ENCODE measurements at regions not wholly inside any gene's neighbourhood (a gene's known extent, or its start where the extent isn't known, plus 50 kb on each side); places are given as distances from the start of the nearest gene placed in this dataset.

DNA sequence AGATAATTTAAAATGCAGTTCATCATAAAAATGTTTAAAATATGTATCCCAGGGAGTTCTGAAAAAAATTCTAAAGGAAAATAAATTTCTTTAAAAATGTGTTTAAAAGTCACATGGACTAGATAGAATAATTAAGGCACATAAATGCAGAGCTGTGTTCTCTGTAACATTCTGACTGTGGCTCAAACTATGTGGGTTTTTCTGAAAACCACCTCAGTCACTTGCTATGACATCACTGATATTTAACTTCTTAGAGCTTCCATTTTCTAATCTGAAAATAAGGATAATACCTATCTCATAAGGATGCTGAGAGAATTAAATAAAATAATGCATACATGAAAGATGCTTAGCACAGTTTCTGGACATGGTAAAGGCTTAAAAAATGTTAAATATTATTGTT, 107.3 kb downstream of the SLC41A2 start:
- CTCF ChIA-PET: no interaction called here
- Mint-ChIP-seq H3K4me3 (ENCODE audit: low read depth, unreplicated experiment) (no peak overlapping the region), H3K36me3 (ENCODE audit: insufficient read depth, unreplicated experiment) (no peaks in the 10 kb centered on the region), H3K9me3 (ENCODE audit: low read depth, unreplicated experiment) (no peaks in the 10 kb centered on the region), H3K27ac (ENCODE audit: unreplicated experiment) (no peak overlapping the region), H3K4me1 (ENCODE audit: low read depth, unreplicated experiment) (peaks cover 10% of the 10 kb centered on the region), H3K27me3 (ENCODE audit: unreplicated experiment) (no peaks in the 10 kb centered on the region)
- TF ChIP-seq, protein P1, sequence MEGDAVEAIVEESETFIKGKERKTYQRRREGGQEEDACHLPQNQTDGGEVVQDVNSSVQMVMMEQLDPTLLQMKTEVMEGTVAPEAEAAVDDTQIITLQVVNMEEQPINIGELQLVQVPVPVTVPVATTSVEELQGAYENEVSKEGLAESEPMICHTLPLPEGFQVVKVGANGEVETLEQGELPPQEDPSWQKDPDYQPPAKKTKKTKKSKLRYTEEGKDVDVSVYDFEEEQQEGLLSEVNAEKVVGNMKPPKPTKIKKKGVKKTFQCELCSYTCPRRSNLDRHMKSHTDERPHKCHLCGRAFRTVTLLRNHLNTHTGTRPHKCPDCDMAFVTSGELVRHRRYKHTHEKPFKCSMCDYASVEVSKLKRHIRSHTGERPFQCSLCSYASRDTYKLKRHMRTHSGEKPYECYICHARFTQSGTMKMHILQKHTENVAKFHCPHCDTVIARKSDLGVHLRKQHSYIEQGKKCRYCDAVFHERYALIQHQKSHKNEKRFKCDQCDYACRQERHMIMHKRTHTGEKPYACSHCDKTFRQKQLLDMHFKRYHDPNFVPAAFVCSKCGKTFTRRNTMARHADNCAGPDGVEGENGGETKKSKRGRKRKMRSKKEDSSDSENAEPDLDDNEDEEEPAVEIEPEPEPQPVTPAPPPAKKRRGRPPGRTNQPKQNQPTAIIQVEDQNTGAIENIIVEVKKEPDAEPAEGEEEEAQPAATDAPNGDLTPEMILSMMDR (IDR thresholded peaks at IDR 0.05; ENCODE audit: unreplicated experiment): no peak
- BruUV-seq (replicated peaks): no TSS peak
- intact Hi-C loops (cut with micrococcal nuclease; ENCODE audit: unreplicated experiment): no loop called here
- DNase-seq: no peak

DNA sequence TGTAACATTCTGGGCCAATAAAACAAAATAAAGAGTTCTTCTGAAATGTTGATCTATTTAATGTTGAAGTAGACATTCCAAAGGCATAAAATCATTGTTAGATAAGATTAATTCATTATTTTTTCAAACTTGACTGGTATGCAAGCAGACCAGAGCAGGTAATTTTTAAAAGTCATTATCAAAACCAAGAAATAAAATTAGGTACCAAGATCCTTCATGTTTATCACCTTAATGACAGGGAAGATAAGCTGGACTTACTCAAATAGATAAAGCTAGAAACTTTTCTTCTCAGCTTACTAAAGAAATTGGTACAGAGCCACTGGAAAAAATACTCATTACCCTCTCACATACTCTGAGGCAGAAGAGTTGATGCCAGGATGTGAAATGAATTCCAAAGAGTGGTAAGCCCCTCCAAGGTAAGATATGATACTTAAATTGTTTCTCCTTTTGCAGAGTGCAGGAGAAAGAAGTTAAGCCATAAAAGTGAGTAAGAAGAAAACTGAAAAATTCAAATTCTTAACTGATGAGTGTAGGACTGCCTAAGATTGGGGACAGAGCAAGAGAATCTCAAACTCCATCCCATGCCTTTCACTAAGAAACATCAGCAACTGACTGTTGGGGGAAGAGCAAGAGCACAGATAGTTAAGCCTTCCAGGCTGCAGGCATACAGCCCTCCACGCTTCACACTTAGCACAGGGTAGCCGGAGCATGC, 111.9 kb downstream of the SLC41A2 start:
- Mint-ChIP-seq H3K27ac (ENCODE audit: unreplicated experiment) (no peak overlapping the region), H3K9me3 (ENCODE audit: low read depth, unreplicated experiment) (no peaks in the 10 kb centered on the region)
- CTCF ChIA-PET: interaction anchor here (0.6 kb wide), 1 partner anchor 414 kb away, joined by 3 read pairs; no protein-coding TSS in a partner anchor

DNA sequence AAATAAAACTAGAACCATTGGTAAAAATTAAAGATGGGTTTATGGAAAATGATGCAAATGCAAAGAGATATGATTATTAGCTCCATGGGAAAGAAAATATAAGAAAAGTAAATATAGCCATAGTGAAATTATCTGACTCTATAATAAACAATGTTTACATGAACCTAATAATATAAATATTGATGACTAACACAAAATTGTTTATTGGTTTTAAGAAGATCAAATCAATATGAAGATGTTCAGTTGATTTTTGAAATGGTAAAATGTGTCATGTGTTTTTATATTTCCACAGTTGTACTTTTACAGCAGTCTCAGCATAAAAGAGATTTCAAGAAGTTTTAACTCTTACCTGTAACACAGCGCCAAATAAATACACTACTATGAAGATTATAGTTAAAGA, 114.0 kb downstream of the SLC41A2 start:
- H3K36me3 Mint-ChIP-seq (ENCODE audit: insufficient read depth, unreplicated experiment): no peaks in the 10 kb centered on the region
- intact Hi-C loops (cut with micrococcal nuclease; ENCODE audit: unreplicated experiment): no loop called here
- H3K27me3 Mint-ChIP-seq (ENCODE audit: unreplicated experiment): no peaks in the 10 kb centered on the region
- peaks cover 14% of the 10 kb centered on the region for H3K4me1 Mint-ChIP-seq (ENCODE audit: low read depth, unreplicated experiment)
- H3K4me3 Mint-ChIP-seq (ENCODE audit: low read depth, unreplicated experiment): no peak overlapping the region
- BruUV-seq (replicated peaks): no TSS peak
- H3K27ac Mint-ChIP-seq (ENCODE audit: unreplicated experiment): no peak overlapping the region
- no peak for DNase-seq
- TF ChIP-seq, protein P1 (IDR thresholded peaks at IDR 0.05; ENCODE audit: unreplicated experiment): no peak
- H3K9me3 Mint-ChIP-seq (ENCODE audit: low read depth, unreplicated experiment): no peaks in the 10 kb centered on the region
- CTCF ChIA-PET: no interaction called here

More for the DNA sequence above, 111.9 kb downstream of the SLC41A2 start:
- DNase-seq: no peak
- TF ChIP-seq, protein P1 (IDR thresholded peaks at IDR 0.05; ENCODE audit: unreplicated experiment): no peak
- H3K4me3 Mint-ChIP-seq (ENCODE audit: low read depth, unreplicated experiment): no peak overlapping the region
- no TSS peak for BruUV-seq (replicated peaks)
- intact Hi-C loops (cut with micrococcal nuclease; ENCODE audit: unreplicated experiment): no loop called here
- no peaks in the 10 kb centered on the region for H3K27me3 Mint-ChIP-seq (ENCODE audit: unreplicated experiment)
- peaks cover 14% of the 10 kb centered on the region for H3K4me1 Mint-ChIP-seq (ENCODE audit: low read depth, unreplicated experiment)
- H3K36me3 Mint-ChIP-seq (ENCODE audit: insufficient read depth, unreplicated experiment): no peaks in the 10 kb centered on the region

DNA sequence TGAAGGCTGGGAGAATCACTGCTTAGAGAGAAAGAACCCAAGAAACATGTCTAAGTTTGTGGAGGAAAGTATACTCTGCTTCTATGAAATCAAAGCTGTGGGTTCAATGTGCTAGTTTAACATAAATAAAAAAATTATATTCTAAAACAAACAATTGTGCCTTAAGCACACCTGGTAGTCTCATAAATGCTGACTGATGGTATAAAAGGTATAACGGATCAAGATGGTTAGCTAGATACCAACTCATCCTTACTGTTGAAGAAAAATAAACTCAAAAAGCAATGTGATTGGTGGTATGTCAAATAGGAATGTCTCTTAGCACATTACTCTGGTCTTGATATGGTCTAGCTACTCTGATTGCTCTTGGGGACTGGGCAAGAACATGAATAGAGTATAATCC, 117.8 kb downstream of the SLC41A2 start:
- no peaks in the 10 kb centered on the region for H3K27me3 Mint-ChIP-seq (ENCODE audit: unreplicated experiment)
- intact Hi-C loops (cut with micrococcal nuclease; ENCODE audit: unreplicated experiment): no loop called here
- H3K36me3 Mint-ChIP-seq (ENCODE audit: insufficient read depth, unreplicated experiment): no peaks in the 10 kb centered on the region
- no peak overlapping the region for H3K4me3 Mint-ChIP-seq (ENCODE audit: low read depth, unreplicated experiment)
- CTCF ChIA-PET: no interaction called here
- no peaks in the 10 kb centered on the region for H3K4me1 Mint-ChIP-seq (ENCODE audit: low read depth, unreplicated experiment)
- no peak for DNase-seq
- no peak overlapping the region for H3K27ac Mint-ChIP-seq (ENCODE audit: unreplicated experiment)
- no TSS peak for BruUV-seq (replicated peaks)
- TF ChIP-seq, protein P1 (IDR thresholded peaks at IDR 0.05; ENCODE audit: unreplicated experiment): no peak
- no peaks in the 10 kb centered on the region for H3K9me3 Mint-ChIP-seq (ENCODE audit: low read depth, unreplicated experiment)
